A673 (cell line): ENCODE measurements at regions not wholly inside any gene's neighbourhood (a gene's known extent, or its start where the extent isn't known, plus 50 kb on each side); places are given as distances from the start of the nearest gene placed in this dataset.

ENCODE experiments used
- CTCF ChIP-seq: fragments of 300-800, 200-600 bp; sonication (generic); conservative IDR thresholded peaks from 2 replicates; pipeline ENCODE4 v1.5.1; 2017; ENCODE audit warnings: low read depth, mild to moderate bottlenecking, antibody characterized with exemption, low read length, moderate library complexity, mixed read lengths
- EZH2 ChIP-seq: fragments of 200-600 bp; sonication (generic); IDR thresholded peaks from 2 replicates; pipeline ENCODE4 v1.6.1; 2017; ENCODE audit warnings: borderline replicate concordance, low read depth, mild to moderate bottlenecking, mixed read lengths, antibody characterized with exemption, low read length; ENCODE audit not compliant: poor library complexity, severe bottlenecking

DNA sequence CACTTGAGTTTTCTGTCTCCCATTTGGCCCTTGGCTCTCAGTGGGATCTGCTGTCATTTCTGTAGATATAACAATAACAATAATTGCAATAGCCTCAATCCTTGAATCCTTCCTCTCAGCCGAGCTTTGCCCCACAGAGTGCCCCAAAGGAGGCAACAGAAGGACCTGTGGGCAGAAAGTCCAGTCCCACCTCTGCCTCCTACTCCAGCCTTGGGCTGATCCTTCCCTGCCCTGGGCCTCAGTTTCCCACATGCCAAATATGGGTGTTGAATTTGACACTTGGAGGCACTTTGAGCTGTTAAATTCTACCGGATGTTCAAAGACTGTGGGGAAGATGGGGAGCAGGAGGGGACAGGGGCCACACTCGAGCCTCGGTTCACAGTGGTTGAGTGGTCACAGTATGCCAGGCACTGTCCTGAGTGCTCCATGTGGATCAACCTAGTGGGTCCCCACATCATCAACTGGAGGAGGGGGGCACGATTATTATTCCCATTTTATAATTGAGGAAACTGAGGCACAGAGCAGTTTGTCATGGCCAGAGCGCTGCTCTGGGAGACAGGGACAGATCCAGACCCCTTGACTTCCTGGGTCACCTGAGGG is 307.1 kb downstream of the MATN1 start:
- TF ChIP-seq CTCF (no peak), EZH2 (no peak)
